ENCODE measurements at regions not wholly inside any gene's neighbourhood (a gene's known extent, or its start where the extent isn't known, plus 50 kb on each side); places are given as distances from the start of the nearest gene placed in this dataset.

DNA sequence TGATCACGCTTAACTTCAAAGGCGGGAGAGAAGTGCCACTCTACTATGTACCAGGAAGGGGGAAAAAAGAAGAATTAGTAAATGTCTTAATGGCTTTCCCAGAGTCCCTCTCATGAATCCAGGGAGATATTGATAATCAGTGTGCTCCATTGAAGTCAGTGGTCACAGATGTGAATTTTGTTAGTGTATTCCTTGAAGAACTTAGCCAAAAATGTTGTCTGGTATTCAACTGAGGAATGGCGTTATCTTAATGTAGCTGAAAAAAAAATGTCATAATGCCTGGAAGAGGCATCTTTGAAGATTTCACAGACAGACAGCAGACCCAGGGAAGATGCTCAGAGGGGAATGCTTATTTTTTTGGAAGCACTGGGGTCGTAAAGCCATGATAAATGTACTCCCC is 250.4 kb downstream of the WDR11 start:
- TF ChIP-seq, protein P1, sequence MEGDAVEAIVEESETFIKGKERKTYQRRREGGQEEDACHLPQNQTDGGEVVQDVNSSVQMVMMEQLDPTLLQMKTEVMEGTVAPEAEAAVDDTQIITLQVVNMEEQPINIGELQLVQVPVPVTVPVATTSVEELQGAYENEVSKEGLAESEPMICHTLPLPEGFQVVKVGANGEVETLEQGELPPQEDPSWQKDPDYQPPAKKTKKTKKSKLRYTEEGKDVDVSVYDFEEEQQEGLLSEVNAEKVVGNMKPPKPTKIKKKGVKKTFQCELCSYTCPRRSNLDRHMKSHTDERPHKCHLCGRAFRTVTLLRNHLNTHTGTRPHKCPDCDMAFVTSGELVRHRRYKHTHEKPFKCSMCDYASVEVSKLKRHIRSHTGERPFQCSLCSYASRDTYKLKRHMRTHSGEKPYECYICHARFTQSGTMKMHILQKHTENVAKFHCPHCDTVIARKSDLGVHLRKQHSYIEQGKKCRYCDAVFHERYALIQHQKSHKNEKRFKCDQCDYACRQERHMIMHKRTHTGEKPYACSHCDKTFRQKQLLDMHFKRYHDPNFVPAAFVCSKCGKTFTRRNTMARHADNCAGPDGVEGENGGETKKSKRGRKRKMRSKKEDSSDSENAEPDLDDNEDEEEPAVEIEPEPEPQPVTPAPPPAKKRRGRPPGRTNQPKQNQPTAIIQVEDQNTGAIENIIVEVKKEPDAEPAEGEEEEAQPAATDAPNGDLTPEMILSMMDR (conservative IDR thresholded peaks at IDR 0.05; ENCODE audit: low read length) = no peak
- TF ChIP-seq EZH2phosphoT487 (IDR thresholded peaks at IDR 0.05; ENCODE audit: borderline replicate concordance) = no peak
